ENCODE measurements at regions not wholly inside any gene's neighbourhood (a gene's known extent, or its start where the extent isn't known, plus 50 kb on each side); places are given as distances from the start of the nearest gene placed in this dataset.

GRCh38 chr19:29439021-29439420 is 86.8 kb upstream of the VSTM2B start:
- Histone ChIP-seq H3K4me3 (no peak overlapping the region), H3K27me3 (no peaks in the 10 kb centered on the region), H3K9me3 (peaks cover 0 to 3% of the 10 kb centered on the region in 2 donors), H3K4me1 (no peaks in the 10 kb centered on the region), H3K27ac (no peak overlapping the region), H3K36me3 (no peaks in the 10 kb centered on the region)
- TF ChIP-seq, protein P1, sequence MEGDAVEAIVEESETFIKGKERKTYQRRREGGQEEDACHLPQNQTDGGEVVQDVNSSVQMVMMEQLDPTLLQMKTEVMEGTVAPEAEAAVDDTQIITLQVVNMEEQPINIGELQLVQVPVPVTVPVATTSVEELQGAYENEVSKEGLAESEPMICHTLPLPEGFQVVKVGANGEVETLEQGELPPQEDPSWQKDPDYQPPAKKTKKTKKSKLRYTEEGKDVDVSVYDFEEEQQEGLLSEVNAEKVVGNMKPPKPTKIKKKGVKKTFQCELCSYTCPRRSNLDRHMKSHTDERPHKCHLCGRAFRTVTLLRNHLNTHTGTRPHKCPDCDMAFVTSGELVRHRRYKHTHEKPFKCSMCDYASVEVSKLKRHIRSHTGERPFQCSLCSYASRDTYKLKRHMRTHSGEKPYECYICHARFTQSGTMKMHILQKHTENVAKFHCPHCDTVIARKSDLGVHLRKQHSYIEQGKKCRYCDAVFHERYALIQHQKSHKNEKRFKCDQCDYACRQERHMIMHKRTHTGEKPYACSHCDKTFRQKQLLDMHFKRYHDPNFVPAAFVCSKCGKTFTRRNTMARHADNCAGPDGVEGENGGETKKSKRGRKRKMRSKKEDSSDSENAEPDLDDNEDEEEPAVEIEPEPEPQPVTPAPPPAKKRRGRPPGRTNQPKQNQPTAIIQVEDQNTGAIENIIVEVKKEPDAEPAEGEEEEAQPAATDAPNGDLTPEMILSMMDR (IDR thresholded peaks at IDR 0.05): no peak
- no peak for DNase-seq (ENCODE audit: low spot score)

DNA sequence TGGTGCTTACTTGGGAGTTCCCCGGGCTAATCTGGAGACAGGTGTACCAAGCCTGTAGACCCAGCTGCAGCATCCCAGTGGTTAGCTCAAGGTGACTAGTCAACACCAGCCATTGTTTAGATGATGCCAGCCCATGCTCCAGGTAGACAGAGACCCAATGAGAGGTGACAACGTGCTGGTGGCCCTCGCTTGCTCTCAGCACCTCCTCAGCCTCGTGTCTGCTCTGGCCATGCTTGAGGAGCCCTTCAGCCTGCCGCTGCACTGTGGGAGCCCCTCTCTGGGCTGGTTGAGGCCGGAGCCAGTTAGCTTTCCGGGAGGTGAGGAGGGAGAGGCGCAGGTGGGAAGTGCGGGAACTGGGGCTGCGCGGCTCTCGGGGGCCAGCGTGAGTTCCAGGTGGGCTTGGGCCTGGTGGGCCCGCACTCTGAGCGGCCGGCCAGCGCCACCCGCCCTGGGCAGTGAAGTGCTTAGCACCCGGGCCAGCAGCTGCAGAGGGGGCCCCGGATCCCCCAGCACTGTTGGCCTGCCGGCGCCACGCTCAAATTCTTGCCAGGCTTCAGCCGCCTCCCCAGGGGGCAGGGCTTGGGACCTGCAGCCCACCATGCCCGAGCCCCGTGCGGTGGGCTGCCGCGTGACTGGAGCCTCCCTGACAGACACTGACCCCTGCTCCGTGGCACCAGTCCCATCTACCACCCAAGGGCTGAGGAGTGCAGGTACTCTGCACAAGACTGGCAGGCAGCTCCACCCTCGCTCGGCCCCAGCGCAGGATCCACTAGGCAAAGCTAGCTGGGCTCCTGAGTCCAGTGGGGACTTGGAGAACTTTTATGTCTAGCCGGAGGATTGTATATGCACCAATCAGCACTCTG is 85.9 kb upstream of the VSTM2B start:
- Histone ChIP-seq H3K27ac (no peak overlapping the region), H3K27me3 (no peaks in the 10 kb centered on the region), H3K4me3 (no peak overlapping the region), H3K4me1 (no peaks in the 10 kb centered on the region), H3K36me3 (no peaks in the 10 kb centered on the region), H3K9me3 (peaks cover 0 to 3% of the 10 kb centered on the region in 2 donors)
- no peak for DNase-seq (ENCODE audit: low spot score)
- TF ChIP-seq, protein P1 (IDR thresholded peaks at IDR 0.05): no peak

- no peaks in the 10 kb centered on the region for H3K4me1 ChIP-seq
Measured at GRCh38 chr19:29442094-29442493, 83.7 kb upstream of the VSTM2B start.

DNA sequence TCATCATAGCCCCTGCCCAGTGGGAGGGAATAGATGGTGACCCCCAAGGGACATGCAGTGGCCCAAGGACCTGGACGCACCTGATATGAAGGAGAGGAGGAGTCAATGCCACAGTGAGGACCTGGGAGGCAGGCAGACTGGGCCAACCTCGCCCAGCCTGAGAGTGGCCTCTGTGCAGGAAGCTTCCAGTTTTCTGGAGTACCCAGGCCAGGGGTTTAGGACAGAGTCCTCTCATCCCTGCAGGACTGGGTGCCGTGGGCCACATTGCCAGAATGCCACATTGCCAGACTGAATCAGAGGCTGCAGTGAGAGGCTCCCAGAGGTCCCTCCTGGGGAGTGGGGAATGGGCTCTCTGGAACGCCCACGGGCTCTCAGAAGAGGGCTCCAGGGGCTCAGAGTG is 82.9 kb upstream of the VSTM2B start:
- Histone ChIP-seq H3K27ac (no peak overlapping the region), H3K9me3 (peaks cover 0 to 3% of the 10 kb centered on the region in 2 donors), H3K4me1 (no peaks in the 10 kb centered on the region), H3K36me3 (no peaks in the 10 kb centered on the region), H3K27me3 (no peaks in the 10 kb centered on the region), H3K4me3 (no peak overlapping the region)
- DNase-seq (ENCODE audit: low spot score): no peak
- TF ChIP-seq, protein P1 (IDR thresholded peaks at IDR 0.05): no peak

More at GRCh38 chr19:29442094-29442493, 83.7 kb upstream of the VSTM2B start:
- DNase-seq (ENCODE audit: low spot score): no peak
- Histone ChIP-seq H3K36me3 (no peaks in the 10 kb centered on the region), H3K27ac (no peak overlapping the region), H3K9me3 (peaks cover 0 to 3% of the 10 kb centered on the region in 2 donors), H3K4me3 (no peak overlapping the region), H3K27me3 (no peaks in the 10 kb centered on the region)
- TF ChIP-seq, protein P1 (IDR thresholded peaks at IDR 0.05): no peak

GRCh38 chr19:29445246-29445645 is 80.5 kb upstream of the VSTM2B start:
- no peaks in the 10 kb centered on the region for H3K36me3 ChIP-seq
- TF ChIP-seq, protein P1 (IDR thresholded peaks at IDR 0.05): no peak
- no peak overlapping the region for H3K4me3 ChIP-seq
- no peaks in the 10 kb centered on the region for H3K27me3 ChIP-seq
- H3K27ac ChIP-seq: no peak overlapping the region
- no peaks in the 10 kb centered on the region for H3K9me3 ChIP-seq
- DNase-seq (ENCODE audit: low spot score): no peak
- H3K4me1 ChIP-seq: no peaks in the 10 kb centered on the region
